HepG2 (cell line): ENCODE measurements at regions not wholly inside any gene's neighbourhood (a gene's known extent, or its start where the extent isn't known, plus 50 kb on each side); places are given as distances from the start of the nearest gene placed in this dataset.

Experiments
- ATAC-seq: fragments of 200-7000 bp; cut with Tn5 transposase; 3 replicates; pipeline ENCODE4 v1.9.1; 2020; ENCODE audit warnings: mild to moderate bottlenecking, moderate library complexity
- BruUV-seq: library from RNA; stranded (reverse); fragments of 400-500 nt; replicated peaks from 2 replicates; lab custom pipeline; 2021; lab: Mats Ljungman, UMichigan
- CTCF ChIA-PET: fragments of 300-600 bp; formaldehyde crosslinking; extraction: SDS; loops from one replicate; lab custom pipeline; 2021; ENCODE audit warnings: low total read pairs, inconsistent platforms, low intra/inter-chr PET ratio; lab: Yijun Ruan, JAX
- POLR2A ChIA-PET: fragments of 350-600 bp; sonication (Branson Sonifier 250); formaldehyde crosslinking; loops from one replicate; lab custom pipeline; 2020; ENCODE audit warnings: antibody characterized with exemption, inconsistent platforms; lab: Yijun Ruan, JAX
- DNase-seq: peaks from one replicate; pipeline ENCODE4 v3.0.0-alpha.2; 2015; ENCODE audit warnings: low spot score
- FAIRE-seq: peaks from 3 replicates; lab custom pipeline; 2011; peaks lifted over from hg19 to GRCh38; lab: Jason Lieb, UNC
- H2AFZ ChIP-seq: one replicate; pipeline ENCODE4 v1.6.1; 2011; ENCODE audit warnings: low read length, inconsistent platforms
- H3K27ac ChIP-seq: fragments of 300-600 bp; 3 replicates; pipeline ENCODE4 v1.8.0; 2011; ENCODE audit warnings: mixed run types, mild to moderate bottlenecking, mixed read lengths, low read length, inconsistent platforms; ENCODE audit not compliant: insufficient read depth; ENCODE audit errors: extremely low read length
- H3K27me3 ChIP-seq, 2 experiments: fragments of 200-600 bp in 1 of 2; 2 replicates in 1 of 2; 3 replicates in 1 of 2; pipeline versions ENCODE4 v1.6.0 to v1.8.0; 2011; ENCODE audit warnings: low read length in 2 of 2, mild to moderate bottlenecking in 2 of 2, moderate library complexity in 2 of 2, inconsistent platforms in 1 of 2; ENCODE audit not compliant: insufficient read depth in 2 of 2, control insufficient read depth in 1 of 2
- H3K36me3 ChIP-seq, 2 experiments: fragments of 200-600 bp in 1 of 2; replicated peaks in 1 of 2; 2 replicates in 1 of 2; 3 replicates in 1 of 2; pipeline versions ENCODE4 v1.5.1 to v1.8.0; 2011; ENCODE audit warnings: low read length in 2 of 2, inconsistent platforms in 1 of 2; ENCODE audit not compliant: insufficient read depth in 2 of 2, control insufficient read depth in 1 of 2
- H3K4me1 ChIP-seq: 2 replicates; pipeline ENCODE4 v1.5.1; 2012; ENCODE audit warnings: low read length, inconsistent platforms; ENCODE audit not compliant: insufficient read depth
- H3K4me2 ChIP-seq: 2 replicates; pipeline ENCODE4 v1.6.0; 2011; ENCODE audit warnings: low read depth, low read length, inconsistent platforms
- H3K4me3 ChIP-seq, 3 experiments: fragments of 200-600 bp in 1 of 3; sonication (generic), shearing (Covaris generic) in 1 of 3; replicated peaks in 1 of 3; 2 replicates each; pipeline ENCODE4 v1.5.1; 2011 to 2016; ENCODE audit warnings: low read length in 3 of 3, inconsistent platforms in 2 of 3, low read depth in 2 of 3, mild to moderate bottlenecking in 2 of 3, control low read depth in 1 of 3, mixed read lengths in 1 of 3; ENCODE audit not compliant: insufficient read depth in 1 of 3
- H3K79me2 ChIP-seq: one replicate; pipeline ENCODE4 v1.6.1; 2011; ENCODE audit warnings: low read length, inconsistent platforms; ENCODE audit not compliant: insufficient read depth
- H3K9ac ChIP-seq: 2 replicates; pipeline ENCODE4 v1.6.0; 2011; ENCODE audit warnings: mild to moderate bottlenecking, low read depth, low read length, inconsistent platforms; ENCODE audit not compliant: insufficient read depth
- H3K9me3 ChIP-seq: 2 replicates; pipeline ENCODE4 v1.5.1; 2012; ENCODE audit warnings: mild to moderate bottlenecking, low read length
- H4K20me1 ChIP-seq: 2 replicates; pipeline ENCODE4 v1.6.0; 2011; ENCODE audit warnings: inconsistent platforms, mild to moderate bottlenecking, low read length, moderate library complexity; ENCODE audit not compliant: insufficient read depth
- KAT7 ChIP-seq: IDR thresholded peaks from 2 replicates; pipeline ENCODE4 v1.6.1; 2018; ENCODE audit warnings: borderline replicate concordance, missing compliant biosample characterization
- LCORL ChIP-seq, 2 experiments: fragments of 450-650 bp in 1 of 2; sonication (generic) in 1 of 2; formaldehyde crosslinking in 1 of 2; IDR thresholded peaks; 2 replicates each; pipeline versions ENCODE4 v1.5.0 to v1.6.1; 2017 to 2020; ENCODE audit warnings: antibody characterized with exemption in 1 of 2, missing genetic modification reagents in 1 of 2
- NFE2L2 ChIP-seq: fragments of 150-350 bp; IDR thresholded peaks from 2 replicates; pipeline ENCODE4 v1.6.1; 2014; ENCODE audit warnings: low read length
- RBM22 ChIP-seq: fragments of 200-400 bp; formaldehyde crosslinking; optimal IDR thresholded peaks from 2 replicates; pipeline ENCODE3; 2017; ENCODE audit warnings: mild to moderate bottlenecking, low read length, moderate library complexity
- TMF1 ChIP-seq: sonication (generic); formaldehyde crosslinking; IDR thresholded peaks from 2 replicates; pipeline ENCODE4 v1.8.1; 2022; ENCODE audit warnings: low read depth, missing genetic modification reagents
- WIZ ChIP-seq: sonication (generic); formaldehyde crosslinking; IDR thresholded peaks from 2 replicates; pipeline ENCODE4 v1.5.1; 2020; ENCODE audit warnings: mild to moderate bottlenecking, missing genetic modification reagents
- ZEB1 ChIP-seq: IDR thresholded peaks from 2 replicates; pipeline ENCODE4 v1.6.1; 2012; ENCODE audit warnings: mild to moderate bottlenecking, low read depth, inconsistent platforms; ENCODE audit not compliant: insufficient replicate concordance
- ZNF34 ChIP-seq: sonication (generic); formaldehyde crosslinking; IDR thresholded peaks from 2 replicates; pipeline ENCODE4 v1.4.0; 2020; ENCODE audit warnings: mild to moderate bottlenecking, missing genetic modification reagents, borderline replicate concordance
- ZNF546 ChIP-seq: sonication (generic); formaldehyde crosslinking; conservative IDR thresholded peaks from 2 replicates; pipeline ENCODE4 v1.8.1; 2023; ENCODE audit warnings: mild to moderate bottlenecking, missing genetic modification reagents
- ZNF629 ChIP-seq: sonication (generic); formaldehyde crosslinking; conservative IDR thresholded peaks from 2 replicates; pipeline ENCODE4 v1.5.0; 2020; ENCODE audit warnings: missing genetic modification reagents
- ZNF761 ChIP-seq: sonication (generic); formaldehyde crosslinking; conservative IDR thresholded peaks from 2 replicates; pipeline ENCODE4 v1.4.0; 2020; ENCODE audit warnings: mild to moderate bottlenecking, missing genetic modification reagents
- ZNF878 ChIP-seq: sonication (generic); formaldehyde crosslinking; IDR thresholded peaks from 2 replicates; pipeline ENCODE4 v1.8.1; 2023; ENCODE audit warnings: mild to moderate bottlenecking, missing genetic modification reagents, moderate library complexity
- WGBS: methylation state at CpG from one replicate; pipeline ENCODE4 v1.1.6; 2017; ENCODE audit warnings: low lambda C conversion rate; 5-methylcytosine and 5-hydroxymethylcytosine counted together
- in situ Hi-C: cut with HindIII; loops from 2 replicates; pipeline ENCODE4 v1.10.0; 2017; ENCODE audit warnings: low pct_unique_long_range_greater_than_20kb; ENCODE audit not compliant: extremely low pct_ligation_motif_present
- intact Hi-C: fragments of 100-400 bp; cut with micrococcal nuclease; formaldehyde crosslinking; loops from one replicate; pipeline ENCODE4 v1.10.0; 2022; ENCODE audit not compliant: unreplicated experiment
- TF ChIP-seq, protein P1 (sequence below), 2 experiments: sonication (generic) in 1 of 2; formaldehyde crosslinking in 1 of 2; IDR thresholded peaks; 2 replicates each; pipeline versions ENCODE4 v1.5.1 to v1.6.1; 2011 to 2020; ENCODE audit warnings: borderline replicate concordance in 1 of 2, low read depth in 1 of 2, low read length in 1 of 2, mild to moderate bottlenecking in 1 of 2, missing genetic modification reagents in 1 of 2, moderate library complexity in 1 of 2

DNA sequence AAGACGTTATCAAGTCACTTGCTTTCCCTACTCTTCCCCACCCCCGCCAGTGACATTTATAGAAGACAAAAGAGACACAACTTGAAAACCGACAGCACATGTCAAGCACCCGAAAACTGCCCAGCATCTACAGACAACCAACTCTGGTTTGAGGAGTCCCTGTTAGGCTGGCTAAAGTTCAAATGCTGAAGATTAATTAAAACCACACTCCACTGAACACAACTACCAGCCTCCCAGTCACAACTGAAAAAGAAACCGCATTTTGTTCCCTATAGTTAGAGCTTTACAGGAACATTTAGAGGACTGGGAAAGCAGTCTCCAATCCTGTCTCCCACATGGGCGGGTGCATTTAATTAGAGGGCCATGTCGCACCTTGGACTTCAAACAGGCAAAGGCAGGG, 73.0 kb upstream of the COX10 start (continued):
- TF ChIP-seq TMF1 (CRISPR knock-in tag), result no peak

DNA sequence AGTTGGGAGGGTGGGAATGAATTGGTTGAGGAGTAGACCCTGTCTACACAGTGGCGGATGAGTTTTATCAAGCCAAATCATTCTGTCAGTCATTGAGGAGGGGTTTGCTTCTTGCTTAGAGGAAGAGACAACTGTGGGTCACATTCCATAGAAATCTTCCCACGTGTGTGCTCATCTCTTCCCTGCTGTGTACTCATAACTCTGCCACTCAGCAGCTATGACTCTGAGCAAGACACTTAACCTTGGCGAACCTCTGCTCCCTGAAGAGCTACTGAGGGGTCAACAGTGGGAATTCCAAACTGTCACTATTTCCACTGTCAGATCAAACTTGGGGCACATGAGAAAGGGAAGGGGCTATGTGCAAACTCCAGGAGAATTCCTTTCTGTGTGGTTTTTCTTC, 72.6 kb upstream of the COX10 start:
- H3K4me3 ChIP-seq, result no peak overlapping the region
- DNase-seq, result no peak
- TF ChIP-seq ZNF34 (CRISPR knock-in tag) (no peak), LCORL (IDR thresholded peaks at IDR 0.05) (no peak), LCORL (CRISPR knock-in tag; IDR thresholded peaks at IDR 0.05) (no peak), WIZ (CRISPR knock-in tag) (no peak), RBM22 (no peak), ZNF878 (no peak)
- TF ChIP-seq, all 625 proteins: peak for 0
- in situ Hi-C loops (no loop called here), intact Hi-C loops (no loop called here)
- ChIA-PET CTCF (no interaction called here), POLR2A (no interaction called here)
- H3K27me3 ChIP-seq, result no peaks in the 10 kb centered on the region
- no peaks in the 10 kb centered on the region for H3K36me3 ChIP-seq
- no peak overlapping the region for H3K4me2 ChIP-seq
- H4K20me1 ChIP-seq, result no peaks in the 10 kb centered on the region
- no peaks in the 10 kb centered on the region for H3K9me3 ChIP-seq
- H3K9ac ChIP-seq, result no peak overlapping the region
- no peaks in the 10 kb centered on the region for H3K79me2 ChIP-seq
- FAIRE-seq (no peak), ATAC-seq (no peak)
- no TSS peak for BruUV-seq
- peaks cover 7% of the 10 kb centered on the region; the same call in 1 of the 2 replicates for H3K4me1 ChIP-seq
- WGBS, result 70% methylated on average over 3 of the region's 3 CpGs
- H3K27ac ChIP-seq, result no peak overlapping the region
- no peak overlapping the region for H2AFZ ChIP-seq

DNA sequence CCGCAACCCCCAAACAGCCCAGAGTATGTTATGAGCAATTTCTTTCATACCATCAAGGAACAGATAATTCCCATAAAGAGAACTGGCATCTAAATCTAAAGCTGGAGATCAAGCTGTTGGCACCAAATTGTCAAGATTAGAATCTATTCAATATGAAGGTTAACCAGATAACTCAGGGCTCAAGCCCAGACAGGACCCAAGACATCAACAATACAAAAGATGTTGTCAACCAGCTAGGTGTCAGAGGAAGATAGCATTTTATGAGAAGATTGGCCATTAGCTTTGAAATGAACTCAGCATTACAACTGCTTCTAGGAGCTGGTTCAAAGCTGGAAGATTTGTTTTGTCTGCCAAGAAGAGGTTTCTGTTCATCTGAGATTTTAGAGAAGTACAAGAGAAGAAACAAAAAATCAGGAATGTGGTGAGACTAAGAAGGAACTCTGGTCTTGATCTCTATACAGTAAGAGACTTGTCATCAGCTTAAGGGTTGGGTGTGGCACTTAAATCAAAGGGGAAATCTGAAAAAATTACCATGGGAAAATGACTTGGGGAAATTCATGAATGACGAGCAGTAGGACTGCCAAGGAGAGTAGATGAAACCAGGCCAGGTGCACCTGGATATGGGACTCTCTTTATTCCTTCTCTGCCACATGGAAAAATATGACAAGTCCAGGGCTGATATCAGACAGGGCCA, 64.2 kb upstream of the COX10 start:
- DNase-seq, result no peak
- H3K4me2 ChIP-seq, result no peak overlapping the region
- no peak for TF ChIP-seq ZNF546 (CRISPR knock-in tag)
- TF ChIP-seq, protein P1, sequence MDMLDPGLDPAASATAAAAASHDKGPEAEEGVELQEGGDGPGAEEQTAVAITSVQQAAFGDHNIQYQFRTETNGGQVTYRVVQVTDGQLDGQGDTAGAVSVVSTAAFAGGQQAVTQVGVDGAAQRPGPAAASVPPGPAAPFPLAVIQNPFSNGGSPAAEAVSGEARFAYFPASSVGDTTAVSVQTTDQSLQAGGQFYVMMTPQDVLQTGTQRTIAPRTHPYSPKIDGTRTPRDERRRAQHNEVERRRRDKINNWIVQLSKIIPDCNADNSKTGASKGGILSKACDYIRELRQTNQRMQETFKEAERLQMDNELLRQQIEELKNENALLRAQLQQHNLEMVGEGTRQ (IDR thresholded peaks at IDR 0.05; ENCODE audit: low read depth, low read length), result no peak
- TF ChIP-seq, protein P1 (CRISPR knock-in tag; IDR thresholded peaks at IDR 0.05; ENCODE audit: borderline replicate concordance), result no peak
- TF ChIP-seq ZNF761 (CRISPR knock-in tag), result no peak
- no peak for TF ChIP-seq ZNF629 (CRISPR knock-in tag)
- no peak for TF ChIP-seq ZEB1
- no peak for TF ChIP-seq KAT7 (CRISPR knock-in tag)
- TF ChIP-seq NFE2L2, result no peak

More for the DNA sequence above, 64.2 kb upstream of the COX10 start:
- H3K27ac ChIP-seq, result no peak overlapping the region
- no peak overlapping the region for H3K4me3 ChIP-seq
- FAIRE-seq (no peak), ATAC-seq (no peak)
- ChIA-PET POLR2A (no interaction called here), CTCF (no interaction called here)
- no peaks in the 10 kb centered on the region for H4K20me1 ChIP-seq
- BruUV-seq, result no TSS peak
- H3K9ac ChIP-seq, result no peak overlapping the region
- H2AFZ ChIP-seq, result no peak overlapping the region
- no peaks in the 10 kb centered on the region for H3K79me2 ChIP-seq
- intact Hi-C loops, result no loop called here
- H3K36me3 ChIP-seq, result no peaks in the 10 kb centered on the region
- H3K27me3 ChIP-seq, result no peaks in the 10 kb centered on the region
- H3K9me3 ChIP-seq, result no peaks in the 10 kb centered on the region
- 91% methylated on average over 2 of the region's 2 CpGs for WGBS
- in situ Hi-C loops, result no loop called here
- peaks cover 7% of the 10 kb centered on the region; the same call in 1 of the 2 replicates for H3K4me1 ChIP-seq
